ENCODE measurements at regions not wholly inside any gene's neighbourhood (a gene's known extent, or its start where the extent isn't known, plus 50 kb on each side); places are given as distances from the start of the nearest gene placed in this dataset.
A peak's percentile ranks its signal among the peaks of the same experiment; 100 is the strongest.

- no peak for TF ChIP-seq CTCF (conservative IDR thresholded peaks at IDR 0.05; ENCODE audit: control insufficient read depth, insufficient read depth, low read depth, low read length)
- H3K4me3 ChIP-seq (ENCODE audit: control insufficient read depth, low read depth, low read length) = no peak overlapping the region
Measured at GRCh38 chr12:112591488-112591887, 172.7 kb downstream of the PTPN11 start.

GRCh38 chr12:112595410-112595809, 176.7 kb downstream of the PTPN11 start:
- no peak overlapping the region for H3K4me3 ChIP-seq (ENCODE audit: control insufficient read depth, low read depth, low read length)
- no peak for DNase-seq (ENCODE audit: low read depth)
- TF ChIP-seq CTCF (conservative IDR thresholded peaks at IDR 0.05; ENCODE audit: control insufficient read depth, insufficient read depth, low read depth, low read length) = no peak

More at GRCh38 chr12:112591488-112591887, 172.7 kb downstream of the PTPN11 start:
- no peak for DNase-seq (ENCODE audit: low read depth)

- no peak for TF ChIP-seq CTCF (conservative IDR thresholded peaks at IDR 0.05; ENCODE audit: control insufficient read depth, insufficient read depth, low read depth, low read length)
- no peak overlapping the region for H3K4me3 ChIP-seq (ENCODE audit: control insufficient read depth, low read depth, low read length)
- DNase-seq (ENCODE audit: low read depth) = no peak
Measured at GRCh38 chr12:112597986-112598385, 179.2 kb downstream of the PTPN11 start.

- DNase-seq (ENCODE audit: low read depth) = no peak
- H3K4me3 ChIP-seq (ENCODE audit: control insufficient read depth, low read depth, low read length) = no peak overlapping the region
- TF ChIP-seq CTCF (conservative IDR thresholded peaks at IDR 0.05; ENCODE audit: control insufficient read depth, insufficient read depth, low read depth, low read length) = no peak
Measured at GRCh38 chr12:112598626-112599025, 179.9 kb downstream of the PTPN11 start.

- no peak for TF ChIP-seq CTCF (conservative IDR thresholded peaks at IDR 0.05; ENCODE audit: control insufficient read depth, insufficient read depth, low read depth, low read length)
- DNase-seq (ENCODE audit: low read depth) = peak; percentile 50
- no peak overlapping the region for H3K4me3 ChIP-seq (ENCODE audit: control insufficient read depth, low read depth, low read length)
Measured at GRCh38 chr12:112599871-112600270, 181.1 kb downstream of the PTPN11 start.

GRCh38 chr12:112602150-112602549, 183.4 kb downstream of the PTPN11 start:
- no peak overlapping the region for H3K4me3 ChIP-seq (ENCODE audit: control insufficient read depth, low read depth, low read length)
- no peak for TF ChIP-seq CTCF (conservative IDR thresholded peaks at IDR 0.05; ENCODE audit: control insufficient read depth, insufficient read depth, low read depth, low read length)
- DNase-seq (ENCODE audit: low read depth) = no peak

Data from fibroblast of mammary gland (primary cell).